Caco-2 (cell line): ENCODE measurements at regions not wholly inside any gene's neighbourhood (a gene's known extent, or its start where the extent isn't known, plus 50 kb on each side); places are given as distances from the start of the nearest gene placed in this dataset.

ENCODE experiments used
- BruUV-seq: library from RNA; stranded (reverse); fragments of 400-500 nt; replicated peaks from 2 replicates; lab custom pipeline; 2021; lab: Mats Ljungman, UMichigan
- CTCF ChIA-PET: fragments of 300-600 bp; sonication (Branson Sonifier 250); formaldehyde crosslinking; loops from one replicate; lab custom pipeline; 2022; ENCODE audit warnings: antibody characterized with exemption; lab: Charles Lee
- POLR2A ChIA-PET: fragments of 300-600 bp; sonication (Branson Sonifier 250); formaldehyde crosslinking; loops from one replicate; lab custom pipeline; 2022; ENCODE audit warnings: antibody characterized with exemption; lab: Charles Lee
- DNase-seq, 2 experiments: peaks; one replicate each; pipeline versions ENCODE4 v3.0.0 to v3.0.0-alpha.2; 2020 to 2022
- H3K27me3 ChIP-seq: replicated peaks from 2 replicates; pipeline ENCODE4 v1.6.0; 2011; ENCODE audit warnings: low read length; ENCODE audit not compliant: control insufficient read depth, insufficient read depth
- H3K36me3 ChIP-seq: 2 replicates; pipeline ENCODE4 v1.5.1; 2011; ENCODE audit warnings: low read length; ENCODE audit not compliant: control insufficient read depth, insufficient read depth
- H3K4me1 ChIP-seq: fragments of 250-450 bp; sonication (Bioruptor Pico); 2 replicates; pipeline ENCODE4 v1.5.1; 2020; ENCODE audit warnings: mild to moderate bottlenecking
- H3K4me3 ChIP-seq: 2 replicates; pipeline ENCODE4 v1.5.1; 2011; ENCODE audit warnings: low read depth, mild to moderate bottlenecking, control low read depth, low read length
- H3K9me3 ChIP-seq: fragments of 250-450 bp; sonication (Bioruptor Pico); 2 replicates; pipeline ENCODE4 v1.5.1; 2020; ENCODE audit warnings: mild to moderate bottlenecking, moderate library complexity
- H3K27ac Mint-ChIP-seq: one replicate; pipeline ENCODE4 v1.8.0; 2022; ENCODE audit warnings: mixed read lengths; ENCODE audit not compliant: unreplicated experiment
- H3K27me3 Mint-ChIP-seq: one replicate; pipeline ENCODE4 v1.8.0; 2022; ENCODE audit warnings: mixed read lengths; ENCODE audit not compliant: insufficient read depth, unreplicated experiment
- H3K36me3 Mint-ChIP-seq: one replicate; pipeline ENCODE4 v1.8.0; 2022; ENCODE audit warnings: mild to moderate bottlenecking, mixed read lengths; ENCODE audit not compliant: insufficient read depth, unreplicated experiment
- H3K4me1 Mint-ChIP-seq: one replicate; pipeline ENCODE4 v1.8.0; 2022; ENCODE audit warnings: low read depth, mixed read lengths; ENCODE audit not compliant: unreplicated experiment
- H3K4me3 Mint-ChIP-seq: one replicate; pipeline ENCODE4 v1.8.0; 2022; ENCODE audit warnings: mild to moderate bottlenecking, moderate library complexity, mixed read lengths; ENCODE audit not compliant: unreplicated experiment
- H3K9me3 Mint-ChIP-seq: one replicate; pipeline ENCODE4 v1.8.0; 2022; ENCODE audit warnings: mixed read lengths; ENCODE audit not compliant: unreplicated experiment
- CTCF ChIP-seq, 2 experiments: fragments of 200-600 bp in 1 of 2; IDR thresholded peaks; 1 replicate in 1 of 2; 2 replicates in 1 of 2; pipeline versions ENCODE4 v1.5.1 to v1.8.0; 2011 to 2022; ENCODE audit warnings: antibody characterized with exemption in 1 of 2, control low read depth in 1 of 2, inconsistent platforms in 1 of 2, low read depth in 1 of 2, low read length in 1 of 2, mild to moderate bottlenecking in 1 of 2, moderate library complexity in 1 of 2; ENCODE audit not compliant: insufficient read depth in 1 of 2, severe bottlenecking in 1 of 2, unreplicated experiment in 1 of 2
- intact Hi-C: fragments of 100-400 bp; cut with micrococcal nuclease; formaldehyde crosslinking; loops from one replicate; pipeline ENCODE4 v1.10.0; 2022; ENCODE audit not compliant: unreplicated experiment

DNA sequence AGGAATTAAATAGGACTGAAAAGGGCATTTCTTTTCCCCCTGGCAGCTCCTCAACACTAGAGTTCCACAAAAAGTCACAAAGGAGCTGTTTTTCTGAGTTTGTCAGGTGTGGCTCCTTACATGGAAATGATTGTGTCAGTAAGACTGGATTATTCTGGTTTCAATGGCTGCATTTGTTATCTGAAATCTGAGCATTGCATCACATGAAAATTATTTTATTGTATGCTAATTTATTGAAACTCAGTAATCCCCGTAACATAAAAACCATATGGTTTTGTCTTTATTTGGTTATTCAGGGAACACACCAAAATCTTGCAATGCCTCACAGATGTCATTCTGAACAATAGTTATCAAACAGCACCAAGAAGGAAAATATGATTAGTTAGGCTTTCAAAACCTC, 439.7 kb upstream of the TNP1 start:
- POLR2A ChIA-PET = no interaction called here
- peaks cover 11% of the 10 kb centered on the region for H3K9me3 Mint-ChIP-seq
- H3K27me3 Mint-ChIP-seq = peaks cover 2% of the 10 kb centered on the region
- no peaks in the 10 kb centered on the region for H3K36me3 Mint-ChIP-seq
- no peak for DNase-seq
- no peaks in the 10 kb centered on the region for H3K36me3 ChIP-seq
- H3K4me1 ChIP-seq = no peaks in the 10 kb centered on the region
- intact Hi-C loops = no loop called here
- no peaks in the 10 kb centered on the region for H3K4me1 Mint-ChIP-seq
- no peaks in the 10 kb centered on the region; the same call in 1 of the 2 replicates for H3K27me3 ChIP-seq
- H3K9me3 ChIP-seq = peaks cover 11% of the 10 kb centered on the region; the same call in 1 of the 2 replicates
- TF ChIP-seq CTCF (IDR thresholded peaks at IDR 0.05; ENCODE audit: insufficient read depth in 1 of 2, low read depth in 1 of 2, low read length in 1 of 2, severe bottlenecking in 1 of 2, unreplicated experiment in 1 of 2) = no peak
- CTCF ChIA-PET = no interaction called here
- H3K27ac Mint-ChIP-seq = no peak overlapping the region
- BruUV-seq = no TSS peak
- no peak overlapping the region for H3K4me3 Mint-ChIP-seq
- H3K4me3 ChIP-seq = no peak overlapping the region

- Mint-ChIP-seq H3K27ac (no peak overlapping the region), H3K36me3 (no peaks in the 10 kb centered on the region), H3K4me1 (peaks cover 8% of the 10 kb centered on the region), H3K4me3 (no peak overlapping the region), H3K27me3 (peaks cover 2% of the 10 kb centered on the region), H3K9me3 (peaks cover 11% of the 10 kb centered on the region)
- Histone ChIP-seq H3K27me3 (no peaks in the 10 kb centered on the region), H3K9me3 (peaks cover 11% of the 10 kb centered on the region; the same call in 1 of the 2 replicates), H3K4me1 (no peaks in the 10 kb centered on the region), H3K4me3 (no peak overlapping the region), H3K36me3 (no peaks in the 10 kb centered on the region)
- DNase-seq = no peak
- CTCF ChIA-PET = no interaction called here
- no TSS peak for BruUV-seq
- POLR2A ChIA-PET = no interaction called here
- TF ChIP-seq CTCF (IDR thresholded peaks at IDR 0.05; ENCODE audit: insufficient read depth in 1 of 2, low read depth in 1 of 2, low read length in 1 of 2, severe bottlenecking in 1 of 2, unreplicated experiment in 1 of 2) = no peak
- intact Hi-C loops = no loop called here
Measured at GRCh38 chr2:217297096-217297495, 437.2 kb upstream of the TNP1 start.

DNA sequence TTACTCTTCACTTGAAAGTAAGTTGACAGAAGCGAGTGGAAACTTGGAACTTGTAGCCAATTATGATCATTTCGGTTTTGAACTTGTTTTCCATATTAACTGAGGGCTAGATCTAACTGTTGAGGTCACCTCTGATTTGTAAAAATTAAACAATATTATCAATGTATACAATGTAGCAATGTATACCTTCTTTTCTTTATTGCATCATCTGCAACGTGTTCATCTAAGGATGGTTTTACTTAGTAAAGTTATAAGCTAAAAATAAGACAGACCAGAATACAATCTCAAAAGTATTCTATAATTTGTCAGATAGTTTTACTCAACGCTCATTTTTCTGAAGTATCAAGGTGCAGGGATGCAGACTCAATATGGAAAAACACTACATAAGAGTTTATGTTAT, 435.0 kb upstream of the TNP1 start:
- intact Hi-C loops = no loop called here
- Mint-ChIP-seq H3K27me3 (no peaks in the 10 kb centered on the region), H3K4me1 (peaks cover 23% of the 10 kb centered on the region), H3K36me3 (peaks cover 3% of the 10 kb centered on the region), H3K4me3 (no peak overlapping the region), H3K9me3 (peaks cover 11% of the 10 kb centered on the region), H3K27ac (no peak overlapping the region)
- H3K9me3 ChIP-seq = peaks cover 11% of the 10 kb centered on the region; the same call in 1 of the 2 replicates
- no peaks in the 10 kb centered on the region for H3K27me3 ChIP-seq
- H3K36me3 ChIP-seq = no peaks in the 10 kb centered on the region
- ChIA-PET CTCF (no interaction called here), POLR2A (no interaction called here)
- no peak for TF ChIP-seq CTCF (IDR thresholded peaks at IDR 0.05; ENCODE audit: insufficient read depth in 1 of 2, low read depth in 1 of 2, low read length in 1 of 2, severe bottlenecking in 1 of 2, unreplicated experiment in 1 of 2)
- no peak overlapping the region for H3K4me3 ChIP-seq
- BruUV-seq = no TSS peak
- H3K4me1 ChIP-seq = peaks cover 21% of the 10 kb centered on the region
- no peak for DNase-seq
